ENCODE measurements at regions not wholly inside any gene's neighbourhood (a gene's known extent, or its start where the extent isn't known, plus 50 kb on each side); places are given as distances from the start of the nearest gene placed in this dataset.

DNA sequence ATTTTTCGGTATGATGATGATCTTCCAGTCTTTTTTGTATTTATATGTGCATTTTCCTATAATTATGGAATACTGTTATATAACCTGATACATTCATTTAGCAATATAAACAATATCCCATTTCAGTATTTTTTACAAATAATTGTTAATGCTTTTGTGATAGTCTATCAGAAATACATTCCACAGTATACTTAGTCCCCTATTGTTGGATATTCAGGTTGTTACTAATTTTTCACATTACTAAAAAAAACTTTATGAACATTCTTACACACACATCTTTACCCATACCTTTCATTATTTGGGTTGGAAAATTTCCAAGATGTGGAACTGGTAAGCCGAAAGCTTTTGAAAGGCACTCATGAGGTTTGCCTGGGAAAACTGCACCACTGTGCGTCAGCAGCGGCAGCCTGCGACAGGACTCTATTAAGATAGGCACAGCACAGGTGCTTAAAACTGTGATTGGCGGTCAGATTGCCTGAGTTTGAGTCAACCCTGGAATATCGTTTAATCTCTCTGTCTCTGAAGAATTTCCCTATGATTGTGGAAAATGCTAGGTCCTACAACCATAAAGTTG lies 147.5 kb upstream of the ERCC6L2 start:
- Histone ChIP-seq H3K36me3 (ENCODE audit: insufficient read depth) (no peaks in the 10 kb centered on the region), H3K4me2 (no peak overlapping the region), H3K27me3 (ENCODE audit: insufficient read depth) (no peaks in the 10 kb centered on the region), H3K4me3 (no peak overlapping the region), H3K27ac (ENCODE audit: low read depth) (no peak overlapping the region), H3K4me1 (ENCODE audit: insufficient read depth) (no peaks in the 10 kb centered on the region), H4K20me1 (replicated peaks; ENCODE audit: insufficient read depth) (no peaks in the 10 kb centered on the region), H3K9me2 (ENCODE audit: insufficient read depth) (no peaks in the 10 kb centered on the region; the same call in 1 of the 2 replicates), H3F3A (replicated peaks; ENCODE audit: low read depth) (no peaks in the 10 kb centered on the region), H3K79me2 (replicated peaks; ENCODE audit: insufficient read depth) (no peaks in the 10 kb centered on the region), H2AFZ (no peak overlapping the region)
- TF ChIP-seq STAT1 (IDR thresholded peaks at IDR 0.05; ENCODE audit: unreplicated experiment) (no peak), CTCF (conservative IDR thresholded peaks at IDR 0.05; ENCODE audit: low read depth in 2 of 2) (no peak), ZNF331 (CRISPR knock-in tag; IDR thresholded peaks at IDR 0.05; ENCODE audit: low read depth) (no peak), REST (IDR thresholded peaks at IDR 0.05; ENCODE audit: unreplicated experiment) (no peak), EZH2 (IDR thresholded peaks at IDR 0.05; ENCODE audit: low read depth, unreplicated experiment) (no peak), ETS1 (IDR thresholded peaks at IDR 0.05) (no peak), EZH2phosphoT487 (IDR thresholded peaks at IDR 0.05; ENCODE audit: unreplicated experiment) (no peak), ZNF462 (CRISPR knock-in tag; IDR thresholded peaks at IDR 0.05) (no peak), NANOG (IDR thresholded peaks at IDR 0.05; ENCODE audit: borderline replicate concordance) (no peak), ZNF114 (CRISPR knock-in tag; IDR thresholded peaks at IDR 0.05) (no peak), POLR2AphosphoS5 (IDR thresholded peaks at IDR 0.05; ENCODE audit: low read depth) (no peak), CREB1 (CRISPR knock-in tag; IDR thresholded peaks at IDR 0.05; ENCODE audit: low read depth) (no peak), JUNB (IDR thresholded peaks at IDR 0.05; ENCODE audit: unreplicated experiment) (no peak)
- Mint-ChIP-seq H3K4me1 (no peaks in the 10 kb centered on the region), H3K36me3 (ENCODE audit: low read depth) (no peaks in the 10 kb centered on the region), H3K9me3 (no peaks in the 10 kb centered on the region), H3K27me3 (ENCODE audit: insufficient read depth, low read depth, poor library complexity) (no peaks in the 10 kb centered on the region), H3K4me3 (no peak overlapping the region), H3K27ac (no peak overlapping the region)
- no peak for ATAC-seq
- no peak for DNase-seq (ENCODE audit: low spot score)

All from GM23338 (cell line).